OCI-LY1 (cell line): ENCODE measurements at regions not wholly inside any gene's neighbourhood (a gene's known extent, or its start where the extent isn't known, plus 50 kb on each side); places are given as distances from the start of the nearest gene placed in this dataset.

ENCODE experiments used
- H2AFZ ChIP-seq: fragments of 200-600 bp; sonication (generic), shearing (Covaris generic); 2 replicates; pipeline ENCODE4 v1.6.0; 2014; ENCODE audit warnings: antibody characterized with exemption, mild to moderate bottlenecking, low read length
- H3F3A ChIP-seq: fragments of 200-600 bp; sonication (generic), shearing (Covaris generic); 2 replicates; pipeline ENCODE4 v1.6.0; 2014; ENCODE audit warnings: mild to moderate bottlenecking, antibody characterized with exemption, low read length, moderate library complexity; ENCODE audit not compliant: insufficient read depth
- H3K27ac ChIP-seq: fragments of 200-600 bp; sonication (generic); 2 replicates; pipeline ENCODE4 v1.5.1; 2014; ENCODE audit warnings: low read length, mixed run types, mild to moderate bottlenecking, low read depth; ENCODE audit not compliant: poor library complexity, severe bottlenecking
- H3K27me3 ChIP-seq: fragments of 200-600 bp; sonication (generic); 2 replicates; pipeline ENCODE4 v1.6.0; 2014; ENCODE audit warnings: antibody characterized with exemption, mild to moderate bottlenecking, low read length, moderate library complexity; ENCODE audit not compliant: insufficient read depth
- H3K36me3 ChIP-seq: fragments of 200-600 bp; sonication (generic); 2 replicates; pipeline ENCODE4 v1.6.1; 2014; ENCODE audit warnings: mild to moderate bottlenecking, antibody characterized with exemption, low read length, moderate library complexity, mixed read lengths; ENCODE audit not compliant: insufficient read depth
- H3K4me1 ChIP-seq: fragments of 200-600 bp; sonication (generic); 2 replicates; pipeline ENCODE4 v1.5.1; 2014; ENCODE audit warnings: mild to moderate bottlenecking, low read length, moderate library complexity; ENCODE audit not compliant: insufficient read depth, severe bottlenecking
- H3K4me2 ChIP-seq: fragments of 200-600 bp; sonication (generic), shearing (Covaris generic); 2 replicates; pipeline ENCODE4 v1.6.1; 2014; ENCODE audit warnings: low read length
- H3K4me3 ChIP-seq: fragments of 200-600 bp; sonication (generic); 2 replicates; pipeline ENCODE4 v1.5.1; 2014; ENCODE audit warnings: low read length, low read depth, mild to moderate bottlenecking, mixed read lengths; ENCODE audit not compliant: poor library complexity, severe bottlenecking
- H3K79me2 ChIP-seq: fragments of 200-600 bp; shearing (Covaris generic); 2 replicates; pipeline ENCODE4 v1.6.1; 2016; ENCODE audit warnings: mixed run types, low read length, mixed read lengths; ENCODE audit not compliant: insufficient read depth
- H3K9ac ChIP-seq: fragments of 200-600 bp; sonication (generic), shearing (Covaris generic); 2 replicates; pipeline ENCODE4 v1.6.1; 2014; ENCODE audit warnings: mild to moderate bottlenecking, low read length, mixed read lengths
- H3K9me2 ChIP-seq: fragments of 200-600 bp; sonication (generic), shearing (Covaris generic); 2 replicates; pipeline ENCODE4 v1.6.1; 2014; ENCODE audit warnings: low read depth, mild to moderate bottlenecking, low read length, mixed read lengths
- H3K9me3 ChIP-seq: fragments of 200-600 bp; shearing (Covaris generic); 2 replicates; pipeline ENCODE4 v1.6.1; 2014; ENCODE audit warnings: low read length, mixed read lengths
- H4K20me1 ChIP-seq: fragments of 200-600 bp; sonication (generic), shearing (Covaris generic); 2 replicates; pipeline ENCODE4 v1.6.0; 2016; ENCODE audit warnings: mild to moderate bottlenecking, low read length; ENCODE audit not compliant: insufficient read depth
- EZH2 ChIP-seq: fragments of 200-600 bp; sonication (generic), shearing (Covaris generic); IDR thresholded peaks from 2 replicates; pipeline ENCODE4 v1.8.0; 2017; ENCODE audit warnings: borderline replicate concordance, mixed run types, mild to moderate bottlenecking, antibody characterized with exemption, low read length, moderate library complexity, mixed read lengths
- TF ChIP-seq, protein P1 (sequence below): fragments of 200-600 bp; sonication (generic), shearing (Covaris generic); IDR thresholded peaks from 2 replicates; pipeline ENCODE4 v1.5.1; 2017; ENCODE audit warnings: mild to moderate bottlenecking, antibody characterized with exemption, low read length, moderate library complexity, mixed read lengths

DNA sequence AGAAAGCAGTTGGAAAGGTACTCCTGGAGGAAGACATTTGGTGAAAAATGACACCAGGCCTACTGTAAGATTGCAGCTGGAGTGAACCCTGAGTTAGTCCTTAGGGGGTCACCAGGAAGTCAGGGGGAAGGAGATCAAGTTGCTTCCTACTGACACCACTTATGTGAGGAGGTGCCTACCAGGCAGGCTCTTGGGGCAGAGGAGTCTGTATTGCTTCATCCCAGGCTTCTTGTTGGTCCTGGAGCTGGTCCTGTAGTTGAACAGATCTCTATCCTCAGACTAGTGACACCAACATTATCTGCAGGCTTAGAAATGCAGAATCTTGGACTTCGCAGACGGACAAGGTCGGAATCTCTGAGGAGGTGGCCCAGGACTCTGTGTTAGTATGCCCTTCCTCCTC is 116.0 kb upstream of the ARGLU1 start:
- Histone ChIP-seq H3K9ac (no peak overlapping the region), H3K4me3 (no peak overlapping the region), H3K9me3 (no peaks in the 10 kb centered on the region), H3K4me1 (no peaks in the 10 kb centered on the region), H3F3A (no peaks in the 10 kb centered on the region), H2AFZ (no peak overlapping the region), H3K79me2 (no peaks in the 10 kb centered on the region), H3K4me2 (no peak overlapping the region), H3K36me3 (no peaks in the 10 kb centered on the region), H4K20me1 (no peaks in the 10 kb centered on the region), H3K27me3 (0 out of 2 replicates have a peak, but pooled peaks cover 3% of the 10 kb centered on the region), H3K27ac (no peak overlapping the region), H3K9me2 (no peaks in the 10 kb centered on the region)
- TF ChIP-seq, protein P1, sequence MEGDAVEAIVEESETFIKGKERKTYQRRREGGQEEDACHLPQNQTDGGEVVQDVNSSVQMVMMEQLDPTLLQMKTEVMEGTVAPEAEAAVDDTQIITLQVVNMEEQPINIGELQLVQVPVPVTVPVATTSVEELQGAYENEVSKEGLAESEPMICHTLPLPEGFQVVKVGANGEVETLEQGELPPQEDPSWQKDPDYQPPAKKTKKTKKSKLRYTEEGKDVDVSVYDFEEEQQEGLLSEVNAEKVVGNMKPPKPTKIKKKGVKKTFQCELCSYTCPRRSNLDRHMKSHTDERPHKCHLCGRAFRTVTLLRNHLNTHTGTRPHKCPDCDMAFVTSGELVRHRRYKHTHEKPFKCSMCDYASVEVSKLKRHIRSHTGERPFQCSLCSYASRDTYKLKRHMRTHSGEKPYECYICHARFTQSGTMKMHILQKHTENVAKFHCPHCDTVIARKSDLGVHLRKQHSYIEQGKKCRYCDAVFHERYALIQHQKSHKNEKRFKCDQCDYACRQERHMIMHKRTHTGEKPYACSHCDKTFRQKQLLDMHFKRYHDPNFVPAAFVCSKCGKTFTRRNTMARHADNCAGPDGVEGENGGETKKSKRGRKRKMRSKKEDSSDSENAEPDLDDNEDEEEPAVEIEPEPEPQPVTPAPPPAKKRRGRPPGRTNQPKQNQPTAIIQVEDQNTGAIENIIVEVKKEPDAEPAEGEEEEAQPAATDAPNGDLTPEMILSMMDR, result no peak
- no peak for TF ChIP-seq EZH2

DNA sequence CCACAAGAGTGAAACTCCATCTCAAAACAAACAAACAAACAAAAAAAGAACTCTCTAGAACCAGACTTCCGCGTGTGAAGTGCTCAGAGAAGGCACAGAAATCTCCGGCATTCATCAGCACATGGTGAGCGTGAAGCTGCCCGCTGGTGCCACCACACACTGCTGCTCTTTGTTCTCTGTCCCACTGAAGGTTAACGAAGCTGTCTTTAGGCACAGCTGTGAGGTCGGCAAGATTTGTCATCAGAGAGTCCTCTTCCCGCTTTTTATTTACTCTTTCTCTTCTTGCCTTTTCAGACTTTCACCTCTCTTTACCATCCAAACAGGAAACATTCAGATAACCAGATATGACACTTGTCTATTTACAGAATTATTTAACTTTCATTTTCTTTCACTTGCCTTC is 115.2 kb upstream of the ARGLU1 start:
- no peak overlapping the region for H3K4me3 ChIP-seq
- no peaks in the 10 kb centered on the region for H3K9me3 ChIP-seq
- H3K4me2 ChIP-seq, result no peak overlapping the region
- H3K9ac ChIP-seq, result no peak overlapping the region
- H3F3A ChIP-seq, result no peaks in the 10 kb centered on the region
- no peaks in the 10 kb centered on the region for H4K20me1 ChIP-seq
- 0 out of 2 replicates have a peak, but pooled peaks cover 3% of the 10 kb centered on the region for H3K27me3 ChIP-seq
- TF ChIP-seq, protein P1, result no peak
- no peak for TF ChIP-seq EZH2
- no peaks in the 10 kb centered on the region for H3K79me2 ChIP-seq
- H3K4me1 ChIP-seq, result no peaks in the 10 kb centered on the region
- H3K36me3 ChIP-seq, result no peaks in the 10 kb centered on the region
- H3K27ac ChIP-seq, result no peak overlapping the region
- no peak overlapping the region for H2AFZ ChIP-seq
- H3K9me2 ChIP-seq, result no peaks in the 10 kb centered on the region

DNA sequence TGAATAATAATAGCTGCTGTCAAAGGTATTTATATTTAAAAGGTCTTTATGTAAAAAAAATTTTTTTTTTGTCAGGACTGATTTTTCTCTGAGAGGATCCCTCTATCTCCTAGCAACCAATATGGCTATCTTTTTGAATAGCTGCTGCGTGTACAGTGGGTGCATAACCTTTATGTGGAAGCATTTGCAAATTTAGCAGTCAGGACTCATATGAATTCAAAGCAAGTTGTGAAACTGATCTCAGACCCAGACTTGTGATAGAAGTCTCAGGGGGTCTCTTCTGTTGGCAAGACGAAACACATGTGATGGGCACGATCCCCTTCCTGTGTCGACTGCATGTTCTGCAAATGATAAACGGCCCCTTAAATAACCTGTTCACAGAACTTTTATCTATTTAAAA is 114.1 kb upstream of the ARGLU1 start:
- Histone ChIP-seq H3K36me3 (no peaks in the 10 kb centered on the region), H2AFZ (no peak overlapping the region), H3K27ac (no peak overlapping the region), H3K79me2 (no peaks in the 10 kb centered on the region), H3K9me2 (no peaks in the 10 kb centered on the region), H3K27me3 (0 out of 2 replicates have a peak, but pooled peaks cover 3% of the 10 kb centered on the region), H4K20me1 (no peaks in the 10 kb centered on the region), H3K9me3 (no peaks in the 10 kb centered on the region), H3K4me3 (no peak overlapping the region), H3K4me2 (no peak overlapping the region), H3K4me1 (no peaks in the 10 kb centered on the region), H3K9ac (no peak overlapping the region), H3F3A (no peaks in the 10 kb centered on the region)
- TF ChIP-seq, protein P1, result no peak
